ENCODE measurements at regions not wholly inside any gene's neighbourhood (a gene's known extent, or its start where the extent isn't known, plus 50 kb on each side); places are given as distances from the start of the nearest gene placed in this dataset.
"Not testable (repeated sequence)": the region's sequence is repeated elsewhere in the genome, so short reads cannot be mapped to it uniquely, and the experiment has no call there.

- no peaks in the 10 kb centered on the region for H3K9me3 ChIP-seq
- peak; percentile 22 for DNase-seq
- H3K27ac ChIP-seq: no peak overlapping the region
- H3K27me3 ChIP-seq: no peaks in the 10 kb centered on the region
- no peaks in the 10 kb centered on the region for H3K36me3 ChIP-seq (ENCODE audit: low read depth, missing control alignments)
- intact Hi-C loops (cut with DNase I; ENCODE audit: low total_unique reads): no loop called here
- no peak for TF ChIP-seq POLR2A (IDR thresholded peaks at IDR 0.05)
- TF ChIP-seq CTCF (IDR thresholded peaks at IDR 0.05): no peak
- no peak overlapping the region for H3K4me3 ChIP-seq
- WGBS, 2 donors: 73 to 82% methylated on average over 2 of the region's 2 CpGs
- H3K4me1 ChIP-seq: no peaks in the 10 kb centered on the region
Measured at GRCh38 chr11:100525635-100526034, 161.5 kb upstream of the ARHGAP42 start.

- Histone ChIP-seq H3K4me1 (no peaks in the 10 kb centered on the region), H3K27me3 (no peaks in the 10 kb centered on the region), H3K27ac (no peak overlapping the region), H3K9me3 (no peaks in the 10 kb centered on the region), H3K4me3 (no peak overlapping the region), H3K36me3 (ENCODE audit: low read depth, missing control alignments) (no peaks in the 10 kb centered on the region)
- 93 to 100% methylated on average over 4 to 5 of the region's 5 CpGs for WGBS, 2 donors
- intact Hi-C loops (cut with DNase I; ENCODE audit: low total_unique reads): no loop called here
- no peak for TF ChIP-seq POLR2A (IDR thresholded peaks at IDR 0.05)
- TF ChIP-seq CTCF (IDR thresholded peaks at IDR 0.05): no peak
- no peak for DNase-seq
Measured at GRCh38 chr11:100528872-100529416, 158.1 kb upstream of the ARHGAP42 start.

- intact Hi-C loops (cut with DNase I; ENCODE audit: low total_unique reads); H3K36me3 ChIP-seq (ENCODE audit: low read depth, missing control alignments): not testable (repeated sequence)
Measured at GRCh38 chr11:100531290-100531689, 155.8 kb upstream of the ARHGAP42 start.

GRCh38 chr11:100536979-100537378, 150.1 kb upstream of the ARHGAP42 start:
- no peaks in the 10 kb centered on the region for H3K9me3 ChIP-seq
- no peak for TF ChIP-seq CTCF (IDR thresholded peaks at IDR 0.05)
- H3K4me1 ChIP-seq: no peaks in the 10 kb centered on the region
- no peaks in the 10 kb centered on the region for H3K27me3 ChIP-seq
- 64 to 78% methylated on average over 5 of the region's 5 CpGs for WGBS, 2 donors
- no peak for DNase-seq
- H3K27ac ChIP-seq: no peak overlapping the region
- no peaks in the 10 kb centered on the region for H3K36me3 ChIP-seq (ENCODE audit: low read depth, missing control alignments)
- intact Hi-C loops (cut with DNase I; ENCODE audit: low total_unique reads): no loop called here
- no peak overlapping the region for H3K4me3 ChIP-seq

More at GRCh38 chr11:100531290-100531689, 155.8 kb upstream of the ARHGAP42 start:
- not testable (repeated sequence) for H3K27me3 ChIP-seq, H3K4me3 ChIP-seq, H3K9me3 ChIP-seq, DNase-seq, H3K27ac ChIP-seq, H3K4me1 ChIP-seq
- 97 to 98% methylated on average over 1 of the region's 1 CpG for WGBS, 2 donors

GRCh38 chr11:100543386-100543785, 143.7 kb upstream of the ARHGAP42 start:
- H3K4me3 ChIP-seq: no peak overlapping the region
- DNase-seq: no peak
- TF ChIP-seq CTCF (IDR thresholded peaks at IDR 0.05): no peak
- no peak for TF ChIP-seq POLR2A (IDR thresholded peaks at IDR 0.05)
- H3K9me3 ChIP-seq: no peaks in the 10 kb centered on the region
- no peaks in the 10 kb centered on the region for H3K27me3 ChIP-seq
- H3K36me3 ChIP-seq (ENCODE audit: low read depth, missing control alignments): no peaks in the 10 kb centered on the region
- intact Hi-C loops (cut with DNase I; ENCODE audit: low total_unique reads): no loop called here
- H3K4me1 ChIP-seq: no peaks in the 10 kb centered on the region
- H3K27ac ChIP-seq: no peak overlapping the region
